ENCODE measurements at regions not wholly inside any gene's neighbourhood (a gene's known extent, or its start where the extent isn't known, plus 50 kb on each side); places are given as distances from the start of the nearest gene placed in this dataset.

DNA sequence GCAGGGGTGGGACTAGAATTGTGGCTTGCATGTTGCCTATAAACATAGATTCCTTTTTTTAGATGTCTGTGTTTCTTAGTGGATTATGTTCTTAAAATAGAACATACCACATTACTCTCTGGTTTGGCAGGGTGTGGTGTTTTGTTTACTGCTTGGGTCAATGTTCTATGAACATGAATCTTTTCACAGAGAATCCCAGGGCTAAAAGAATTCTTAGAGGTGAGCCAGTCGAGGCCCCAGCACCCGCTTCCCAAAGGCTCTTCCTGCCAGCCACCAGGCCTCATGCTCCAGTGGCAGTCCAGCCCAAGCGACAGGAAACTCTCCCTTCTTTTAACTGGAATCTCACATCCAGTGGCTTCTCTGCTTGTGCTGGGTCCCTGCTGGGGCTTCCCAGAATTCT lies 126.6 kb downstream of the C9orf152 start:
- TF ChIP-seq POLR2A (IDR thresholded peaks at IDR 0.05; ENCODE audit: low read length) (no peak), GATA1 (IDR thresholded peaks at IDR 0.05; ENCODE audit: low read depth, low read length) (no peak)
